ENCODE measurements at regions not wholly inside any gene's neighbourhood (a gene's known extent, or its start where the extent isn't known, plus 50 kb on each side); places are given as distances from the start of the nearest gene placed in this dataset.

DNA sequence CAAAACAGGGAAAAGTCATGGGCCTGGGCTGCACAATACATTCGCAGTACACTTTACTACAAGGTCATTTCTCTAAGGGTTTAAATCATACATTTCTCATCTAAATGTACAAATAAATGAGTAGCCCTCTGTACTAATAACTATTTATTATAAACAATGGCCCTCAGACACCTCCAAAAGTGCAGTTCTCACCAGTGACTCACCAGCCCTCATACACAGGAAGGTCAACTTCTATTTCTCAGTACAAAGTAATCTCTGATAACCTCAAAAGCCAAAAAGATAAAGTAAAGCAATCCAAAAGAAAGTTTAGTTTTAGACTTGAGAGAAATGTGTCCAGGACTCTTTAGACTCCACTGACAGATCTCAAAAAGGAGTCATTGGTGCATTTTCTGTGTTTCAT, 1258.1 kb upstream of the CDH6 start:
- Histone ChIP-seq H3K4me1 (no peaks in the 10 kb centered on the region), H3K4me3 (no peak overlapping the region), H3K27ac (no peak overlapping the region), H3K9me3 (no peaks in the 10 kb centered on the region), H3K27me3 (no peaks in the 10 kb centered on the region), H3K36me3 (no peaks in the 10 kb centered on the region)
- TF ChIP-seq, protein P1, sequence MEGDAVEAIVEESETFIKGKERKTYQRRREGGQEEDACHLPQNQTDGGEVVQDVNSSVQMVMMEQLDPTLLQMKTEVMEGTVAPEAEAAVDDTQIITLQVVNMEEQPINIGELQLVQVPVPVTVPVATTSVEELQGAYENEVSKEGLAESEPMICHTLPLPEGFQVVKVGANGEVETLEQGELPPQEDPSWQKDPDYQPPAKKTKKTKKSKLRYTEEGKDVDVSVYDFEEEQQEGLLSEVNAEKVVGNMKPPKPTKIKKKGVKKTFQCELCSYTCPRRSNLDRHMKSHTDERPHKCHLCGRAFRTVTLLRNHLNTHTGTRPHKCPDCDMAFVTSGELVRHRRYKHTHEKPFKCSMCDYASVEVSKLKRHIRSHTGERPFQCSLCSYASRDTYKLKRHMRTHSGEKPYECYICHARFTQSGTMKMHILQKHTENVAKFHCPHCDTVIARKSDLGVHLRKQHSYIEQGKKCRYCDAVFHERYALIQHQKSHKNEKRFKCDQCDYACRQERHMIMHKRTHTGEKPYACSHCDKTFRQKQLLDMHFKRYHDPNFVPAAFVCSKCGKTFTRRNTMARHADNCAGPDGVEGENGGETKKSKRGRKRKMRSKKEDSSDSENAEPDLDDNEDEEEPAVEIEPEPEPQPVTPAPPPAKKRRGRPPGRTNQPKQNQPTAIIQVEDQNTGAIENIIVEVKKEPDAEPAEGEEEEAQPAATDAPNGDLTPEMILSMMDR (IDR thresholded peaks at IDR 0.05): no peak
- no peak for TF ChIP-seq POLR2AphosphoS5 (IDR thresholded peaks at IDR 0.05; ENCODE audit: insufficient read depth in 1 of 2, low read depth in 1 of 2)
- TF ChIP-seq POLR2A (IDR thresholded peaks at IDR 0.05): no peak
- DNase-seq (ENCODE audit: extremely low spot score in 2 of 2): no peak
- intact Hi-C loops (cut with DNase I): no loop called here

DNA sequence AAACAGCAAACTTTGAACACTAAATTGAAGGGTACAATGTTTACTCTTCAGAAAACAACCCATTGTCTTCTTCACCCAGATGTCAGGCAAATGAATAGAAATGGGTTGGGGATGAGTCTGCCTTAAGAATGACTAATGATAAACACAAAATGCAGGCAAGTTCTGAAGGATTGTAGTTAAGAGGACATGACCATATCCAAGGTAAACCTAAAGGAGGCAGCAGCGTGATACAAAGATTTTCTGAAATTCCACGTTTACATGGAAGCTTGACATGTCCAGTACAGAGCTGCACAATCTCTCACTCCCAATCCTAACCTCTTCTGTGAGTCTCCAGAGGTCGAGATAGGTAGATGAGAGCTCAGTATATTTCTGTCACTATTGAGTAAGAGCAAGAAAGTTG, 1263.2 kb upstream of the CDH6 start:
- Histone ChIP-seq H3K27ac (no peak overlapping the region), H3K4me1 (no peaks in the 10 kb centered on the region), H3K36me3 (no peaks in the 10 kb centered on the region), H3K27me3 (no peaks in the 10 kb centered on the region), H3K4me3 (no peak overlapping the region), H3K9me3 (no peaks in the 10 kb centered on the region)
- intact Hi-C loops (cut with DNase I): no loop called here
- DNase-seq (ENCODE audit: extremely low spot score in 2 of 2): no peak
- TF ChIP-seq POLR2AphosphoS5 (IDR thresholded peaks at IDR 0.05; ENCODE audit: insufficient read depth in 1 of 2, low read depth in 1 of 2) (no peak), POLR2A (IDR thresholded peaks at IDR 0.05) (no peak)
- TF ChIP-seq, protein P1 (IDR thresholded peaks at IDR 0.05): no peak

DNA sequence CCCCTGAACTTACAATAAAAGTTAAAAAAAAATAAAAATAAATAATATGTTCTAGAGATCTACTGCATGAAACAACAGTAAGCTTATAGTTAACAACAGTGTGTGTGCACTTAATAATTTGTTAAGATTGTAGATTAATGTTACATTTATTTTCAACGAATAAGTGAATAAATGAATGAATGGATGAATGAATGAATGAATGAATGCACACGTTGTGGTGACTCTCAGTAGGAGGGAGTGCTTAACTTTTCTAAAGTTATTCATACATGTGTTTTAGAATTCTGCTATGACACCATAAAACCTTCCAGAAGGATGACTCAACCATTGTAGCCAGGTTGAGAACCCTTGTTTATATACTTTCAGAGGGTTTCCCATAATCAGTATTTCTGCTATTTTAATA, 1269.4 kb upstream of the CDH6 start:
- Histone ChIP-seq H3K27ac (no peak overlapping the region), H3K9me3 (no peaks in the 10 kb centered on the region), H3K27me3 (no peaks in the 10 kb centered on the region), H3K4me3 (no peak overlapping the region), H3K36me3 (no peaks in the 10 kb centered on the region), H3K4me1 (no peaks in the 10 kb centered on the region)
- TF ChIP-seq POLR2A (IDR thresholded peaks at IDR 0.05): no peak
- TF ChIP-seq POLR2AphosphoS5 (IDR thresholded peaks at IDR 0.05; ENCODE audit: insufficient read depth in 1 of 2, low read depth in 1 of 2): no peak
- TF ChIP-seq, protein P1 (IDR thresholded peaks at IDR 0.05): no peak
- DNase-seq (ENCODE audit: extremely low spot score in 2 of 2): no peak
- intact Hi-C loops (cut with DNase I): no loop called here

DNA sequence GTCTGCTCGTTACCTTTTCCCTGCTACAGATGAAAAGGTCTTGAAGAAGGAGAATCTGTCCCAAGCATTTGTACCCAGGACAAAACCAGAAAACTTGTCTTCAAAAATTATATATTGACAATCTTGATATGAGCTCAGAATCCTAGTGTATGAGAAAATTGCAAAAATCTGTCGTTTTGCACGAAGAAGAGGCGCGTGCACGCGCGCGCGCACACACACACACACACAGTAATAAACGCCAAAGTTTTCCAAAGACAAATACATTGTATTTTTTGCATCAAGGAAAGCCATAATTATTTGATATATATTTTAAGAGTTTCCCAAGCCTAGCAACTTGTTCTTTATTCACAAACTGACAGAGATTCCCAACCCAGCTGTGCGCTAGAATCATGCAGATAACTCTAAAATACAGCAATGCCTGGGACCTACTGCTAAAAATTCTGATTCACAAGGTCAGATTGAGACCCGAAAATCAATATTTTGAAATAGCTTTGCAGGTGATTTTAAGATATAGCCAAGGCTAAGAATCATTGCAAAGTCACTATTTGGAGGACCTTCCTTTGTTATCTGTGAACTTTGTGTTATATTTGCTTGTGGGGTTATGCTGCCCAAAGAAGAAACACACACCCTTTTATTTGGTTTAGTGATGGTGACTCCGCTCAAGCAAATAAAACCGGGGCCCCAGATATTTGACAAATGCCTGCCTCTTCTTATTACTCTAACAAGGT, 1287.7 kb upstream of the CDH6 start:
- no peak for TF ChIP-seq POLR2A (IDR thresholded peaks at IDR 0.05)
- no peak for TF ChIP-seq POLR2AphosphoS5 (IDR thresholded peaks at IDR 0.05; ENCODE audit: insufficient read depth in 1 of 2, low read depth in 1 of 2)
- TF ChIP-seq, protein P1 (IDR thresholded peaks at IDR 0.05): no peak
- H3K9me3 ChIP-seq: no peaks in the 10 kb centered on the region
- no peak overlapping the region for H3K4me3 ChIP-seq
- no peaks in the 10 kb centered on the region for H3K27me3 ChIP-seq
- H3K36me3 ChIP-seq: no peaks in the 10 kb centered on the region
- no peaks in the 10 kb centered on the region for H3K4me1 ChIP-seq
- DNase-seq (ENCODE audit: extremely low spot score in 2 of 2): no peak
- no peak overlapping the region for H3K27ac ChIP-seq
- intact Hi-C loops (cut with DNase I): no loop called here

DNA sequence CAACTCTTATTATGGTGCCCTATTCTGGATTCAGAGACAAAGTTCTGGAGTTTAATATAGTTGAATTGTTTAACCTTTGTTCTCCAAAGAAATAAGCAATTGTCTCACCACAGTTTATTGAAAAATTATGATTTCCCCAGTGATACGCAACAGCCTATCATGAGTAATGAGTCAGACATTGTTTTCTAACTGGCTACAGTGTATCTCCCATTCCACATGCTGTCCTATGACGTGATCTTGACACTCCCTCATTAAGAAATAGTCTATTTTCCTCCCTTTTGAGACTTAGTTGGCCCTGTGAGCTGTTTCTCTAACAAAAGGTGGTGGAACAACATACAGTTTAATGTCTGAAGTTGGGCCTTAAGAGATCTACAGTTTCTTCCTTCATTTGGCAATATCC, 1290.6 kb upstream of the CDH6 start:
- no peaks in the 10 kb centered on the region for H3K4me1 ChIP-seq
- no peak overlapping the region for H3K4me3 ChIP-seq
- H3K27me3 ChIP-seq: no peaks in the 10 kb centered on the region
- intact Hi-C loops (cut with DNase I): no loop called here
- H3K9me3 ChIP-seq: no peaks in the 10 kb centered on the region
- no peaks in the 10 kb centered on the region for H3K36me3 ChIP-seq
- no peak for DNase-seq (ENCODE audit: extremely low spot score in 2 of 2)
- no peak overlapping the region for H3K27ac ChIP-seq
- TF ChIP-seq POLR2AphosphoS5 (IDR thresholded peaks at IDR 0.05; ENCODE audit: insufficient read depth in 1 of 2, low read depth in 1 of 2) (no peak), POLR2A (IDR thresholded peaks at IDR 0.05) (no peak)
- TF ChIP-seq, protein P1 (IDR thresholded peaks at IDR 0.05): no peak
